ENCODE measurements at regions not wholly inside any gene's neighbourhood (a gene's known extent, or its start where the extent isn't known, plus 50 kb on each side); places are given as distances from the start of the nearest gene placed in this dataset.

GRCh38 chr9:80796632-80797031, 892.7 kb downstream of the TLE1 start:
- TF ChIP-seq CTCF (IDR thresholded peaks at IDR 0.05): no peak
- TF ChIP-seq POLR2A (IDR thresholded peaks at IDR 0.05): no peak
- no peak for TF ChIP-seq POLR2AphosphoS5 (IDR thresholded peaks at IDR 0.05)
- no peak for TF ChIP-seq EP300 (IDR thresholded peaks at IDR 0.05)

Measured in upper lobe of left lung (tissue), 4 donors.